ENCODE measurements at regions not wholly inside any gene's neighbourhood (a gene's known extent, or its start where the extent isn't known, plus 50 kb on each side); places are given as distances from the start of the nearest gene placed in this dataset.
"Not testable (repeated sequence)": the region's sequence is repeated elsewhere in the genome, so short reads cannot be mapped to it uniquely, and the experiment has no call there.

DNA sequence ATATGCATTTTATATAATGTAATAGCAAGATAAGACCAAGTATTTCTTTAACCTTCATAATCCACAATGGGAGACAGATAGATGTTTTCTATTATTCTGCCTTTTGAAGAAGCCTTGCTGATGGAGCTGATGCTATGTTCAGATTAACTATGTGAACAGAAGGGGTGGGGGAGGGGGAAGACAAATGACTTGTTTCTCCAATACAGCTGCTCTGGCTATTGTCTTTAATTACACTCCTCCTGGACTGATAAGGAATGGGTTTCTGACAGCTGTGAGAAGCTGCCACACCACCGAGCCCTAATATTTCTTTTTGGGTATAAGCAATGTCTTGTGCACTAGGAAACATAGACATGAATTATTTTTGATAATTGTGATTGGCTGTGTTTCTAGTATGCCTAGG is 62.0 kb downstream of the CAVIN4 start:
- DNase-seq = no peak
- Mint-ChIP-seq H3K4me1 (ENCODE audit: low read depth) (no peaks in the 10 kb centered on the region), H3K36me3 (no peaks in the 10 kb centered on the region), H3K9me3 (no peaks in the 10 kb centered on the region), H3K27ac (no peak overlapping the region), H3K27me3 (peaks cover 19% of the 10 kb centered on the region), H3K4me3 (no peak overlapping the region)
- CTCF ChIA-PET = interaction anchor here (0.5 kb wide), 1 partner anchor 133 kb away, joined by 3 read pairs; no protein-coding TSS in a partner anchor
- POLR2A ChIA-PET = no interaction called here
- intact Hi-C loops (cut with micrococcal nuclease) = no loop called here

DNA sequence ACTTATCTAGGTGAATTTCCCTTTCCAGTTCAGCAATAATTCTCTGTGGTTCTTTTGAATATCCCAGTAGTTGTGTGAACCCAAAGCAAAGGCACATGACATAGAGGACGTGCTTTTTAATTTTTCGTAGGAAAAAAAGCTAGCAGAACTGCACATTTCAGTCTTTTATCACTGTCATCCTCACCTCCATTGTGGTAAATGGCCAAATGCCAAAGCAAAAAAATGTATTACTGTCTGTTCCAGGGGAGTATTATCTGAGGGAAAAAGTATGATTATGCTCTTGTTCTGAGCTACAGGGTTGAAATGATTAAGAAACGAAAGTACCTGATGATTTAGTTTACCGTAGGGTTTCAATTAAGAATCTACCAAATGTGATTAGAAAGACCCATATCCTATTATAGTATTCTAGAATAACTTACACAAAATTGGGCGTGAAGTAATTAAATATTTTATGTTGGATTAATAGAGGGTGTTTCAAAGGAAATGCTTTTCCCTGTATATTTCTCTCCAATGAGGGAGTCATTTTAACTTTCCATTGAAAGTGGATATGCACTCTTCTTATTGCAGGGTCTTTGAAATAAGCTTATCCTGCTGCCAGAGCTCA is 62.7 kb downstream of the CAVIN4 start:
- H3K36me3 Mint-ChIP-seq = no peaks in the 10 kb centered on the region
- ChIA-PET CTCF (interaction anchor here (0.5 kb wide), 1 partner anchor 134 kb away, joined by 3 read pairs; no protein-coding TSS in a partner anchor), POLR2A (no interaction called here)
- DNase-seq = no peak
- H3K27me3 Mint-ChIP-seq = peaks cover 20% of the 10 kb centered on the region
- H3K27ac Mint-ChIP-seq = no peak overlapping the region
- intact Hi-C loops (cut with micrococcal nuclease) = no loop called here
- H3K4me3 Mint-ChIP-seq = no peak overlapping the region
- no peaks in the 10 kb centered on the region for H3K9me3 Mint-ChIP-seq
- H3K4me1 Mint-ChIP-seq (ENCODE audit: low read depth) = no peaks in the 10 kb centered on the region

DNA sequence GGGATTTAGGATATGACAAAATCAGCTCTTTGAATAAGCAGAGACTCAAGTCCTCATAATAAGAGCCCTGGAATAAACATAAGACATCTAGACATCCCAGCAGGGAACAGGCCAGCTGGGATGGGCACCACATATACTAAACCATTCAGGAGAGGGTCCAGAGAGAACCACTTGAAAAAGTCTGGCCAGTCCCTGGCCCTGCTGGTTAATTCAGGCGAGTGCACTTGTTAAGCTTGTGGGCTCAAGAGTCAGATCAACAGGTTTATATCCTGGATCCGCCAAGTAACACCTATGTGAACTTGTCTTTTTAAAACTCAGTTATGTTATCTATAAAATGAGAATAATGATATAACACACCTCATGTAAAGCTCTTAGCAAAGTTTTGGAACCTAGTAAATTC is 63.3 kb downstream of the CAVIN4 start:
- DNase-seq = no peak
- H3K36me3 Mint-ChIP-seq = no peaks in the 10 kb centered on the region
- H3K27ac Mint-ChIP-seq = no peak overlapping the region
- POLR2A ChIA-PET = no interaction called here
- CTCF ChIA-PET = no interaction called here
- H3K27me3 Mint-ChIP-seq = peaks cover 20% of the 10 kb centered on the region
- no peak overlapping the region for H3K4me3 Mint-ChIP-seq
- H3K9me3 Mint-ChIP-seq = no peaks in the 10 kb centered on the region
- no peaks in the 10 kb centered on the region for H3K4me1 Mint-ChIP-seq (ENCODE audit: low read depth)
- intact Hi-C loops (cut with micrococcal nuclease) = no loop called here

DNA sequence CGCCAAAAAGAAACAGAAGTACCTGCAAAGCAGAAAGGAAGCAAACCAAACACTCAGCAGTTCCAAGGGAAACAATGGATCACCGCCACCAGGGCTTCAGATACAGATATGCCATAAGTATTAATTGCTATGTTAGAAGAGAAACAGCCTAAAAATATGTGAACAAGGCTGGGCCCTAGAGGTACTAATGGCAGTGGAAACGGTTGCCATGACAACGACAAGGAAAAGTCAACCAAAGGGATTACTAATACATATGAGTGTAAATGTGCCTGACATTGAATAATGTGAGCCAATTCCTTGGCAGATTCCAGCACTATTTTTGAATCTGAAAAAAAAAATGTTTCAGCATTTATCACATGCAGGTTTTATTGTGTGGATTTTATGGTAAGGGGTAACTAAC is 75.0 kb downstream of the CAVIN4 start:
- intact Hi-C loops (cut with micrococcal nuclease) = no loop called here
- no peak overlapping the region for H3K4me3 Mint-ChIP-seq
- no peaks in the 10 kb centered on the region for H3K36me3 Mint-ChIP-seq
- peaks cover 20% of the 10 kb centered on the region for H3K9me3 Mint-ChIP-seq
- no peaks in the 10 kb centered on the region for H3K4me1 Mint-ChIP-seq (ENCODE audit: low read depth)
- H3K27me3 Mint-ChIP-seq = peaks cover 3% of the 10 kb centered on the region
- DNase-seq = no peak
- no peak overlapping the region for H3K27ac Mint-ChIP-seq
- CTCF ChIA-PET = no interaction called here
- POLR2A ChIA-PET = no interaction called here

DNA sequence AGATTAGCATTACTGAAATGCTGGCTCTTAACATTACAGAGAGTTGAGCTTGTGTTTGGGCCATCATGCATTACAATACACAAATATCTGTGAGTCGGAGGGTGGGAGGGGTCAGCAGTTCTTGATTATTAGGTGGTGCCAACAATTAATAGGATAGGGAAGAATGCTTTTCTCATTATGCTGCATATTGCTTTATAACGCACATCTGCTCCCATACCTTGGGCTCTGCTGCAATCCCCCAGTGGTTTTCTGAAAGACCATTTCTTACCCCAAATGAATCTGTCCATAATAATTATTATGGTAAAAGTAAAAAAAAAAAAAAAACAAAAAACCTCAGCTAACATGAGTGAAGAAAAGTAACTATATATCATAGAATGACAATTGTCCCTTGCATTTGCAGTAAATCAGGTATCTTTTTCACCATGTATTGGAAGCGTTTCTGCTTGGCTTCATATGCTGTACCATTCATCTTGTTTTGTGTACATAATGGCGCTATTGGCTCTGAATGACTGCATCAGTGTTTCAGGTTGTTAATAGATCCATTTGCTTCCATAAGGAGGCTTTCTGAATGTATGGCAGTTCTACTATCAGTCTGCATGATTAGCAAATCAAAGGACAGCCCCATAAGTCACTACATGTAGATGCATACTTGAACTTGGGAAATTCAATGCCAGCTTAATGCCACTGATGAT is 75.9 kb downstream of the CAVIN4 start:
- CTCF ChIA-PET = no interaction called here
- H3K4me1 Mint-ChIP-seq (ENCODE audit: low read depth) = no peaks in the 10 kb centered on the region

DNA sequence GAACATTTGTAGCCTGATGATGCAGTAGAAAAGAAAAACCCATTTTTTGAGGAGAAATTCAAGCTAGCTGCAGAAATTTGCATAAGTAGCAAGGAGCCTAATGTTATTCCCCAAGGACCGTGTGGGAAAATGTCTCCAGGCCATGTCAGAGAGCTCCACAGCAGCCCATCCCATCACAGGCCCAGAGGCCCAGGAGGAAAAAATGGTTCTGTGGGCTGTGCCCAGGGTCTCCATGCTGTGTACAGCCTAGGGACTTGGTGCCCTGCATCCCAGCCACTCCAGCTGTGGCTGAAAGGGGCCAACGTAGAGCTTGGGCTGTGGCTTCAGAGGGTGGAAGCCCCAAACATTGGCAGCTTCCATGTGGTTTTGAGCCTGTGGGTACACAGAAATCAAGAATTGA is 79.0 kb downstream of the CAVIN4 start:
- H3K9me3 Mint-ChIP-seq = peaks cover 20% of the 10 kb centered on the region
- CTCF ChIA-PET; H3K4me3 Mint-ChIP-seq; intact Hi-C loops (cut with micrococcal nuclease); POLR2A ChIA-PET; H3K27ac Mint-ChIP-seq; DNase-seq; H3K36me3 Mint-ChIP-seq; H3K27me3 Mint-ChIP-seq; H3K4me1 Mint-ChIP-seq (ENCODE audit: low read depth): not testable (repeated sequence)

More for the DNA sequence above, 75.9 kb downstream of the CAVIN4 start:
- no peak for DNase-seq
- intact Hi-C loops (cut with micrococcal nuclease) = no loop called here
- Mint-ChIP-seq H3K27ac (no peak overlapping the region), H3K27me3 (peaks cover 3% of the 10 kb centered on the region), H3K36me3 (no peaks in the 10 kb centered on the region), H3K4me3 (no peak overlapping the region), H3K9me3 (peaks cover 20% of the 10 kb centered on the region)
- POLR2A ChIA-PET = no interaction called here

DNA sequence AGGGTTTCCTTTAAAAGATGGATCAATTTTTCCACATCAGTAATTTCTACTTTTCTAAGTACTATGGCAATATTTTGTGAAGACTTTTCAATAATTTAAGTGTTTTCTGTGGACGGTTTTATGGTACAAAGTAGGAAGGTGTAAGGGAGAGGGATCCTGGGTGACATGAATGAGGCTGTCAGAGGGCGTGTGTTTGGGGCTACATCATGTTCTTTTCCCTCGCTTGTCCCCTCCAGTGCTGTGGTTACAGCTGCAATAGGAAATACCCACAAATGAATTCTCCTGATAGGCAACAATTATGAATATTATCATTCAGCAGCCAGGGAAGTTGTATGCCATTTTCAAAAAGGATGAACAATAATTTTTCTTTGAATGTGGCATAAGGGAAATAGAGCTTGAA is 83.8 kb downstream of the CAVIN4 start:
- no peaks in the 10 kb centered on the region for H3K36me3 Mint-ChIP-seq
- no peak overlapping the region for H3K27ac Mint-ChIP-seq
- peaks cover 7% of the 10 kb centered on the region for H3K27me3 Mint-ChIP-seq
- CTCF ChIA-PET = no interaction called here
- H3K9me3 Mint-ChIP-seq = peaks cover 9% of the 10 kb centered on the region
- POLR2A ChIA-PET = no interaction called here
- no peak overlapping the region for H3K4me3 Mint-ChIP-seq
- intact Hi-C loops (cut with micrococcal nuclease) = no loop called here
- no peaks in the 10 kb centered on the region for H3K4me1 Mint-ChIP-seq (ENCODE audit: low read depth)
- no peak for DNase-seq

DNA sequence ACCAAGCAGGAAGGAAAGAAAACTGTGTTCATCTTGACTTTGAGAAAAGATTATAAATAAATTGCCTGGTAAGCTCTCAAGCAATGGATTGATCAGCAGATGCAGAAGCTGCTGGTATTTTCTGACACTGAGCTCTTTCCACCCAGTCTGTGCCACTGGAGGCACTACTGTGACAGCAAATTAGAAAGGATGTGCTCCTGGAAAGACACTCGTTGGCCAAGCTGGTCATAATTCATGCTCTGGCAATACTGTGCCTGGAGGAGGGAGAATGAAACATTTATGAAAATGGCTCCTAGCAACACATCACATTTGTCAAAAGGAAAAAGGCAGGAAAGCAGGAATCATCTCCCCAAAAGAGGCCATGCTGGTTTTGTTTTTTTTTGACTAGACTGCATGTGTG is 84.2 kb downstream of the CAVIN4 start:
- H3K27me3 Mint-ChIP-seq = peaks cover 7% of the 10 kb centered on the region
- intact Hi-C loops (cut with micrococcal nuclease) = no loop called here
- no peak overlapping the region for H3K4me3 Mint-ChIP-seq
- ChIA-PET CTCF (interaction anchor here (0.9 kb wide), 1 partner anchor 12 kb away, joined by 4 read pairs; no protein-coding TSS in a partner anchor), POLR2A (no interaction called here)
- no peak overlapping the region for H3K27ac Mint-ChIP-seq
- H3K9me3 Mint-ChIP-seq = peaks cover 6% of the 10 kb centered on the region
- no peaks in the 10 kb centered on the region for H3K36me3 Mint-ChIP-seq
- no peaks in the 10 kb centered on the region for H3K4me1 Mint-ChIP-seq (ENCODE audit: low read depth)
- DNase-seq = no peak

DNA sequence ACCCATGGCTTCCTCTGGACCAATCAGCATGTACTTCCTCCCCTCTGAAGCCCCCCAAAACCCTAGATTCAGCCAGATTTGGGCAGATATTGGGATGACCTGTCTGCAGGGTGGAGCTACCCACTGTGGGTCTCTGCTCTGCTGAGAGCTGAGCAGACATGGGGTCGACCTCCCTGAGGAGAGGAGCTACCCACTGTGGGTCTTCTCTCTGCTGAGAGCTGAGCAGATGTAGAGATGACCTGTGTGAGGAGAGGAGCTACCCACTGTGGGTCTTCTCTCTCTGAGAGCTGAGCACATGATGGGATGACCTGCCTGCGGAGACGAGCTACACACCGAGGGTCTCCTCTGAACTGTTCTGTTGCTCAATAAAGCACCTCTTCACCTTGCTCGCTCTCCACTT is 89.6 kb downstream of the CAVIN4 start:
- H3K36me3 Mint-ChIP-seq = no peaks in the 10 kb centered on the region
- ChIA-PET CTCF (no interaction called here), POLR2A (interaction anchor here (0.6 kb wide), 1 partner anchor 1222 kb away, joined by 3 read pairs; no protein-coding TSS in a partner anchor)
- H3K4me1 Mint-ChIP-seq (ENCODE audit: low read depth) = no peaks in the 10 kb centered on the region
- H3K27me3 Mint-ChIP-seq = peaks cover 10% of the 10 kb centered on the region
- no peaks in the 10 kb centered on the region for H3K9me3 Mint-ChIP-seq
- intact Hi-C loops (cut with micrococcal nuclease) = no loop called here
- DNase-seq = no peak
- no peak overlapping the region for H3K4me3 Mint-ChIP-seq
- H3K27ac Mint-ChIP-seq = no peak overlapping the region

DNA sequence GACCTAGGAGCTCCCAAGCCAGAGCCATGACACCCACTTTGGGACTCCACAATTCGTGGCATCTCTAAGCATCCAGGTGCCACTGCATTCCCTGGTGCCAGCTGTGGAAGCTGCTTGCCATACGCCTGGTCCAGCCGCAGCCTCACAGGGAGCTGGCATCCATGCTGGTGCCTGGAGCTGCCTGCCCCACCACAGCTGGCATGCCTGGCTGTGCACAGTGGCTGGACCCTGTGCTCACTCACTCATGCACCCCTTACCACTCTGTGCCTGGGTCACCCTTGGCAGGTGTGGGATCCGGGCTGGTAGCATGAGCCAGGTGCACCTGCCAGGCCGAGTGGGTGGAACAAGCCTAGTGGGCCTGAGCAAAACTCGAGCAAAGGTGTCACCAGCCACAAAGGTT is 90.1 kb downstream of the CAVIN4 start:
- CTCF ChIA-PET = no interaction called here
- Mint-ChIP-seq H3K27ac (no peak overlapping the region), H3K4me3 (no peak overlapping the region), H3K27me3 (peaks cover 10% of the 10 kb centered on the region), H3K9me3 (no peaks in the 10 kb centered on the region), H3K36me3 (no peaks in the 10 kb centered on the region), H3K4me1 (ENCODE audit: low read depth) (no peaks in the 10 kb centered on the region)
- DNase-seq = no peak
- intact Hi-C loops (cut with micrococcal nuclease) = no loop called here
- POLR2A ChIA-PET = interaction anchor here (0.6 kb wide), 1 partner anchor 1222 kb away, joined by 3 read pairs; no protein-coding TSS in a partner anchor

DNA sequence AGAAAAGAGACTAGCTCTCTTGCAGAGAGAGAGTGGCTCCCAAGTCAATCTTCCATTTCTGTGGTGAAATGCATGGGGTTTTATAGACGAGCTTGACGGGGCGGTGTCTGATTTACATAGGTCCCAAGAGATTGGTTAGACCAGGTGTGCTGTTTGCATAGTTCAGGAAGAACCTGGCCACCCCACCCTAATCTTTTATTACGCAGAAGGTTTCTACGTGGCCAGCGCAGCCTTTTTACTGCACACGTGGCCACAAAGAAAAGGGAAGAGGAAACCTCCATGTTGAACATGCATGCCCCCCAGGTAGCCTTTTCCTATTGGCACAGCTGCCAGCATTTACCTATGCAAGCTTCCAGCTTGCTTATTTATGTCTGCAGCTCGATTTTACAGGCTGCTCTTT is 92.1 kb downstream of the CAVIN4 start:
- intact Hi-C loops (cut with micrococcal nuclease) = no loop called here
- no peak overlapping the region for H3K4me3 Mint-ChIP-seq
- ChIA-PET CTCF (no interaction called here), POLR2A (no interaction called here)
- H3K27ac Mint-ChIP-seq = no peak overlapping the region
- no peaks in the 10 kb centered on the region for H3K4me1 Mint-ChIP-seq (ENCODE audit: low read depth)
- peaks cover 10% of the 10 kb centered on the region for H3K27me3 Mint-ChIP-seq
- no peak for DNase-seq
- no peaks in the 10 kb centered on the region for H3K9me3 Mint-ChIP-seq
- no peaks in the 10 kb centered on the region for H3K36me3 Mint-ChIP-seq

DNA sequence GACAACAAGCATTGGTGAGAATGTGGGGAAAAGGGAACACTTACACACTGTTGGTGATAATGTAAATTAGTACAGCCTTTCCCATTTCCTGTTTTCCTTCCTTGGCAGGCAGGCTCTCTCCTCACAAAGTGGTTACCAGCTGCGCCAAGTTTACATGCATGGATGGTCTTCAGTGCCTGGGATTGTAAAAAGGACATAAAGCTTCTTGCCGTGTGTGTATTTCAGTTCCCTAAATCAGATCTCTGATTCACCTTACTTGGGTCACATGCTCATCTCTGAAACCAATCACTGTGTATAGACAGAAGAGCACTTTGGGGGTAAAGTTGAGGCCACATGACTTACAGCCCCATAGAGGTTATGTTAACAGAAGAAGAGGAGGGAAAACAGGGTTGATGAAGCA is 92.8 kb downstream of the CAVIN4 start:
- Mint-ChIP-seq H3K27ac (no peak overlapping the region), H3K4me3 (no peak overlapping the region), H3K27me3 (peaks cover 6% of the 10 kb centered on the region), H3K9me3 (no peaks in the 10 kb centered on the region), H3K36me3 (no peaks in the 10 kb centered on the region), H3K4me1 (ENCODE audit: low read depth) (no peaks in the 10 kb centered on the region)
- intact Hi-C loops (cut with micrococcal nuclease) = no loop called here
- ChIA-PET CTCF (no interaction called here), POLR2A (no interaction called here)
- no peak for DNase-seq

DNA sequence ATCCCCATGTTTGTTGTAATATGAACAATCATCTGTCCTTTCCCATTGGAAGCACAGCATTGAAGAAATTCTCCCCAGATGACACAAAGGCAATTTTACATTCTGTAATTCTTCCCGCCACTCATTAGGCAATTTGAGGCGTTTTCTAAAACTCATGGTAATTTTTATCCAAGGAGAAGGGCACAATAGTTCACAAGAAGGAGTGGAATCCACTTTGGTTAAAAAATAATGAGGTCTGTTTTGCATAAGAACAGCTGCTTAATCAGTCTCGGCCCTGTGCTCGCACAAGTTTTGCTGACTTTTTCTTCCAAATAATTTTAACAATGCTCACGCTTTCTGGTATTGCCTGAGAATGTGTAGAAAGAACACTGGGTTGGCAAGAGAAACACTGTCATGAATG is 94.0 kb downstream of the CAVIN4 start:
- H3K36me3 Mint-ChIP-seq = no peaks in the 10 kb centered on the region
- H3K9me3 Mint-ChIP-seq = no peaks in the 10 kb centered on the region
- intact Hi-C loops (cut with micrococcal nuclease) = no loop called here
- H3K4me1 Mint-ChIP-seq (ENCODE audit: low read depth) = no peaks in the 10 kb centered on the region
- ChIA-PET CTCF (no interaction called here), POLR2A (no interaction called here)
- no peak overlapping the region for H3K4me3 Mint-ChIP-seq
- no peak for DNase-seq
- H3K27ac Mint-ChIP-seq = no peak overlapping the region
- peaks cover 2% of the 10 kb centered on the region for H3K27me3 Mint-ChIP-seq
